Colonic mucosa (tissue), 4 donors: ENCODE measurements at regions not wholly inside any gene's neighbourhood (a gene's known extent, or its start where the extent isn't known, plus 50 kb on each side); places are given as distances from the start of the nearest gene placed in this dataset.

Source experiments
- DNase-seq: peaks from one replicate; pipeline ENCODE4 v3.0.0-alpha.2; 2020
- H3K27ac ChIP-seq: fragments of 200-600 bp; one replicate; pipeline ENCODE4 v1.8.0; 2021
- H3K27me3 ChIP-seq: fragments of 200-600 bp; one replicate; pipeline ENCODE4 v1.8.0; 2021
- H3K36me3 ChIP-seq: fragments of 200-600 bp; one replicate; pipeline ENCODE4 v1.8.0; 2021
- H3K4me1 ChIP-seq: fragments of 200-600 bp; one replicate; pipeline ENCODE4 v1.8.0; 2021; ENCODE audit warnings: mild to moderate bottlenecking
- H3K4me3 ChIP-seq: fragments of 200-600 bp; one replicate; pipeline ENCODE4 v1.8.0; 2021
- H3K9ac ChIP-seq, 2 donors: one replicate each; pipeline ENCODE4 v1.7.0; 2013; ENCODE audit warnings: control low read depth in 2 of 2, low read depth in 2 of 2, low read length in 2 of 2
- H3K9me3 ChIP-seq: fragments of 200-600 bp; one replicate; pipeline ENCODE4 v1.8.0; 2021
- intact Hi-C: fragments of 100-400 bp; cut with DNase I; formaldehyde crosslinking; loops from one replicate; pipeline ENCODE4 v1.14.1; 2022
- TF ChIP-seq, protein P1 (sequence below): fragments of 200-600 bp; IDR thresholded peaks from one replicate; pipeline ENCODE4 v1.8.0; 2022; ENCODE audit warnings: antibody characterized with exemption, mild to moderate bottlenecking
- donor health status: healthy.
- donor health status: DM: no; HTN: no; CAD: no.
- donor health status: DM: no; HTN: no; CAD: no.

DNA sequence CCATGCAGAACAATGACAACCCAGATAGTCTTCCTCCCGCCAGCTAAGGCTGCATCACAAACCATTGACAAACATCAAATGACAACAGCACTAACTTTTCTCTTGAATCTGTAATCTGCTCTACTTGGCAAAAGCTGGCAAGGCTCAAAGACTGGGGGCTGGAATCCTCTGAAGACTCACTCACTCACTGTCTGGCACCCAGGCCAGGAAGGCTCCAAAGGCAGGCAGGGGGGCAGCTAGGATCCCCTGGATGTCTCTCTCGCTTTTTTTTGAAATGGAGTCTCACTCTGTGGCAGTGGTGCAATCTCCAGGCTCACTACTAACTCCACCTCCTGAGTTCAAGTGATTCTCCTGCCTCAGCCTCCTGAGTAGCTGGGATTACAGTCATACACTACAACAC is 159.7 kb upstream of the GPR26 start:
- no peak overlapping the region for H3K9ac ChIP-seq
- TF ChIP-seq, protein P1, sequence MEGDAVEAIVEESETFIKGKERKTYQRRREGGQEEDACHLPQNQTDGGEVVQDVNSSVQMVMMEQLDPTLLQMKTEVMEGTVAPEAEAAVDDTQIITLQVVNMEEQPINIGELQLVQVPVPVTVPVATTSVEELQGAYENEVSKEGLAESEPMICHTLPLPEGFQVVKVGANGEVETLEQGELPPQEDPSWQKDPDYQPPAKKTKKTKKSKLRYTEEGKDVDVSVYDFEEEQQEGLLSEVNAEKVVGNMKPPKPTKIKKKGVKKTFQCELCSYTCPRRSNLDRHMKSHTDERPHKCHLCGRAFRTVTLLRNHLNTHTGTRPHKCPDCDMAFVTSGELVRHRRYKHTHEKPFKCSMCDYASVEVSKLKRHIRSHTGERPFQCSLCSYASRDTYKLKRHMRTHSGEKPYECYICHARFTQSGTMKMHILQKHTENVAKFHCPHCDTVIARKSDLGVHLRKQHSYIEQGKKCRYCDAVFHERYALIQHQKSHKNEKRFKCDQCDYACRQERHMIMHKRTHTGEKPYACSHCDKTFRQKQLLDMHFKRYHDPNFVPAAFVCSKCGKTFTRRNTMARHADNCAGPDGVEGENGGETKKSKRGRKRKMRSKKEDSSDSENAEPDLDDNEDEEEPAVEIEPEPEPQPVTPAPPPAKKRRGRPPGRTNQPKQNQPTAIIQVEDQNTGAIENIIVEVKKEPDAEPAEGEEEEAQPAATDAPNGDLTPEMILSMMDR: no peak
- no peak overlapping the region for H3K27ac ChIP-seq
- no peaks in the 10 kb centered on the region for H3K27me3 ChIP-seq
- no peaks in the 10 kb centered on the region for H3K4me1 ChIP-seq
- no peak overlapping the region for H3K4me3 ChIP-seq
- intact Hi-C loops: no loop called here
- DNase-seq: no peak
- H3K9me3 ChIP-seq: no peaks in the 10 kb centered on the region
- H3K36me3 ChIP-seq: no peaks in the 10 kb centered on the region

DNA sequence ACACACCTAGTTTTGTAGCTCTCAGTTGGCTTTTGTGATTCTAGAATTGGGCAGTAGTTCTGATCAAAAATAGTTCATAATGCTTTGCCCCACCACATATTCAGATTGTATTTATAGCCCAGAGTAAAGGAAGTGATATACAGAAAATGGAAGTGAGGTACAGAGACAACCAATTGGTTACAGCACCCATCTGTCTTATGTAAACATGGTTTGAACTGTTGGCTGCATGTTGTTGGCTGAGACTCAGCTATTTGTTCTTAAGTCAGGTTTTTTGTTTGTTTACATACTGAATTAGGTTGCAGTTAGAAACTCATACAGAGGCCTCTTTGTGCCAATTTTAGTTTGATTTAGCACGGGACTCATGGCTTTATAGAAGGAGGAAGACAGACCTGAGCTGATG is 158.9 kb upstream of the GPR26 start:
- H3K4me3 ChIP-seq: no peak overlapping the region
- intact Hi-C loops: no loop called here
- H3K36me3 ChIP-seq: no peaks in the 10 kb centered on the region
- H3K4me1 ChIP-seq: no peaks in the 10 kb centered on the region
- no peak for DNase-seq
- TF ChIP-seq, protein P1: no peak
- H3K9ac ChIP-seq: no peak overlapping the region
- H3K27me3 ChIP-seq: no peaks in the 10 kb centered on the region
- H3K9me3 ChIP-seq: no peaks in the 10 kb centered on the region
- no peak overlapping the region for H3K27ac ChIP-seq

DNA sequence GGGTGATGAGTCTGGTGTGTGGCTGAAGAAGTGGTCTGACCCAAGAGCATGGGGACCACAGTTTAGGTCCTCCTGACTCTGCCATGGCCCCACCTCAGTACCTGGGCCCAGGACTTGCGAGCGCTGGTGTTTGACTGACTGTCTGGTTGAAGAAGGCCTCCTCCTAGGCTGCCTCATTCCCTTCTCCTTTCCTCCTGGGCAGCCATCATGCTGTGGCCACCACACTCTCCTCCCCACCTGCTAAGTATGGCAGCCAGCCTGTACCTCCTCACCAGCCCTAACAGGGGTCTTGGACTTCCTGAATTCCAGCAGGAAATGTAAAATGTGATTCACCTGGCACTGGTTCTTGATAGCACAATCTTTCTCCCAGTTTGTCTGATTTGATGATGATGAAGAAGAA is 156.8 kb upstream of the GPR26 start:
- Histone ChIP-seq H3K4me3 (no peak overlapping the region), H3K27ac (no peak overlapping the region), H3K9me3 (no peaks in the 10 kb centered on the region), H3K4me1 (no peaks in the 10 kb centered on the region), H3K36me3 (no peaks in the 10 kb centered on the region), H3K9ac (no peak overlapping the region), H3K27me3 (no peaks in the 10 kb centered on the region)
- intact Hi-C loops: no loop called here
- TF ChIP-seq, protein P1: no peak
- DNase-seq: no peak

DNA sequence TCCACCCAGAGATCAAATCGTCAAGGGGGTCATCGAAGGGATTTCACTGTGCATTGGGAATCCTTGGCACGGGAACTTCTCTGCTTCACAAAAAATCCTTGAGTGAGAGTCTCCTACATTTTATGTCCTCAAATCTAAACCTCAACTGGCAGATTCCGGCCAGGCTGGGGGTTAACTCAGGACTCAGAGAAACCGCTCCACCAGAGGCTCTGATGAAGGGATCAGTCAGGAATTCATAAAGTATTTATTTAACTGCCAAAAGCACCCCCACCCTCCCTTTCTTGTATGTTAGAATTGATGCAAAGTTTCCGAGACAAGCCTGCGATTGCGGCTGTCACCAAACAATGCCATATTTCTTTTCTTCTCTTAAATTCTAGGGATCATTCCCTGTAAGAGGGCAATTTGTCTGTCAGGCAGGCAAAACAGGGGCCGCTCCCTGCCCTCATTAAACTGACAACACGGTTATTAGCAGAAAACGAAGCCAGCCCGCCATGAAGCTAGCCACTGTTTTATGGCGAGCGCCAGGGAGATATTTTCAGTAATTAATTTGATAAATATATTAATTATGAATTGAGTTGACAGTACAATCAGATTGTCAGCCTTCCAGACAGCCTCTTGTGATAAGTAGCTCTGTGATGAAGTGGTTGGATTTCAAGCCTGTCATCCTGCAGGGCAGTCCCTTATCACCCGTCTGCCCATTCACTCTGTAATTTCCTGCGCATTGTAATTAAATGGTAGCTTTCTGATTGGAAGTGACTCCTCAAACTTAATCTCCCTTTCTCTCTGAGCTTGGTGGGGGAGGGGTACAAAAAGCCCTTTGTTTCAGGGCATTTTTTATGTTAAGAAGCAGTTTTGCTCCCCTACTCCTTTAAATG is 153.0 kb upstream of the GPR26 start:
- DNase-seq: no peak
- Histone ChIP-seq H3K4me3 (no peak overlapping the region), H3K9me3 (no peaks in the 10 kb centered on the region), H3K36me3 (no peaks in the 10 kb centered on the region), H3K4me1 (no peaks in the 10 kb centered on the region), H3K27me3 (no peaks in the 10 kb centered on the region), H3K9ac (no peak overlapping the region), H3K27ac (no peak overlapping the region)
- intact Hi-C loops: no loop called here
- TF ChIP-seq, protein P1: no peak

DNA sequence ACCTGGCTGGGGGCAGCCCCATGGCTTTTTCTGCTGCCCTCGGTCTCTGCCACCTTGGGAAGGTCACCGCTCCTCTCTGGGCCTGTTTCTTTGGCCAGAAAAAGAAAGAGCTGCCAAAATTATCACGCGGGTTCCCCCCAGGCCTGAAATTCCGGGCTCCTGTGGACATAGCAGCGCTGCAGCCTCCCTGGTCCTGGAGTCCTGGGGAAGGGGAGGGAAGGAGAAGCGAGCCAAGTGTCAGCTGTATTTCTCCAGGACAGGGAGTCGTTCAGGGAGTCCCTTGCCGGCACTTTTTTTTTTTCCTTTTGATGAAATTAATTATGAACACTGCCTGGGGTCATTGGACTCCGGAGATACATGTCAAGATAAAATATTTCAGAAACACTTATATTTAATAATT is 152.3 kb upstream of the GPR26 start:
- Histone ChIP-seq H3K4me1 (no peaks in the 10 kb centered on the region), H3K36me3 (no peaks in the 10 kb centered on the region), H3K9ac (no peak overlapping the region), H3K27me3 (no peaks in the 10 kb centered on the region), H3K27ac (no peak overlapping the region), H3K4me3 (no peak overlapping the region), H3K9me3 (no peaks in the 10 kb centered on the region)
- no peak for DNase-seq
- TF ChIP-seq, protein P1: no peak
- intact Hi-C loops: no loop called here
